GM18505 (cell line): ENCODE measurements at regions not wholly inside any gene's neighbourhood (a gene's known extent, or its start where the extent isn't known, plus 50 kb on each side); places are given as distances from the start of the nearest gene placed in this dataset.

Experiments
- ATAC-seq: cut with Tn5 transposase; IDR thresholded peaks from one replicate; pipeline ENCODE4 v1.9.1; 2021; ENCODE audit not compliant: unreplicated experiment
- POLR2A ChIP-seq: IDR thresholded peaks from 4 replicates; pipeline ENCODE4 v1.6.1; 2011; ENCODE audit warnings: borderline replicate concordance; ENCODE audit not compliant: insufficient read depth, insufficient read length; ENCODE audit errors: extremely low read depth

GRCh38 chr4:181319629-181320028, 923.6 kb upstream of the TENM3 start:
- no peak for ATAC-seq
- no peak for TF ChIP-seq POLR2A

- no peak for TF ChIP-seq POLR2A
- peak; percentile 81 for ATAC-seq
Measured at GRCh38 chr4:181323061-181323460, 920.1 kb upstream of the TENM3 start.

DNA sequence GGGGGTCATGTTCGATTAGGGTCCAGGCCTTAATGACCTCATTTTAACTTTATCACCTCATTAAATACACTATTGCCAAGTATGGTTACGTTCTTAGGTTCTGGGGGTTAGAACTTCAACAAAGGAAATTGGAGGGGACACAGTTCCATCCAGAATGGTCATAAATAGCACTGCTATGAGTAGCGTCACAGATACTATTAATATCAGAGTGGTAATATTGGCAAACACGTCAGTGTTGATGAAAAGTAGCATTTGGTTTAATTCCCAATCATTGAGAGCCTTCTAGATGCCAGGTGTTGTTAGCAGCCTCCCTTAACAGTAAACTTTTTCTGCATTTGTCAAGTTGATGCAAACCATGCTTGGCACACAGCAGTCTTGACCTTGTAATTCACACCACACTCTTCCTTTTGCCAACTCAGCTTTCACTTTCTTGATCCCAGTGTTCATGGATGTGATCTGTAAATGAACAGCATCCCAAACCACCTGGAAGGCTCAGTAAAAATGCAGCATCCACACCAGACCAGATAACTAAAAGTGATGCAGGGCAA, 912.5 kb upstream of the TENM3 start:
- TF ChIP-seq POLR2A = no peak
- ATAC-seq = no peak

DNA sequence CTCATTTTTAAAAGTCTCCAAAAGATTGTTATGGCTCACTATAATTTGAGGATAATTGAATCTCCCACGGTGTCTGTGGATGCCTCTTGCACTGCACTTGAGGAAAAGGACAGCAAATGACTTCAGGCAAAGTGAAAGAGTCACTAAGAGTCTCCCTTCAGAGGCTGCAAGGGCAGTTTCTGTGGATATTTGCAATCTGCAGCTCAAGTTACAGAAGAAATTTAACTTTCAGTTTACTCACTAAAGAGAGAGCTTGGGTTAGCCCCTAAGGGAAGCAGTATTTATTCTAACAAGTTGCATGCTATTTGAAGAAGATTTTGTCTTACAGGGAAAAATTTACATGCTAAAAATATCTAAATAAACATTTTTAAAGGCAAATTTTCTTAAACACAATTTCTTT, 912.0 kb upstream of the TENM3 start:
- no peak for TF ChIP-seq POLR2A
- no peak for ATAC-seq

- ATAC-seq = no peak
- no peak for TF ChIP-seq POLR2A
Measured at GRCh38 chr4:181345931-181346330, 897.3 kb upstream of the TENM3 start.

GRCh38 chr4:181350615-181351415, 892.4 kb upstream of the TENM3 start:
- ATAC-seq = no peak
- TF ChIP-seq POLR2A = no peak

GRCh38 chr4:181364504-181364903, 878.7 kb upstream of the TENM3 start:
- ATAC-seq = no peak
- TF ChIP-seq POLR2A = no peak

DNA sequence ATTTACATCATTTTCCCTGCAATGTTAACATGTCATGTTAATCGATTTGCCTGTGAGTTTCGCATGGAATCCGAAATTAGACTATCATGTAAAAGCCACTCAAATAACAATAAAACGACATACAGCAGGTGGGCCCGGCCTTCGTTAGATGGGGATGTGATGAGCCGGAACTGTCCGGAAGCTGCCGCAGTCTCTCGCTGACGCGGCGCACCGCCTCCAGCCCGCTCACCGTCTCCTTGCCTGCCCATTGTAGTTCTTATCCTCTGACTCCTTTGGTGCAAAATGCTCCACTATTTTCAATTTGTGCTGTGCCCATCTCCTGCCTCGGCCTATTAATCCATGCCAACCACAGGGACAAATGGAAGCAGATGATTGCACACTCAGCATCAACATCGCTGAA, 877.5 kb upstream of the TENM3 start:
- no peak for ATAC-seq
- no peak for TF ChIP-seq POLR2A

DNA sequence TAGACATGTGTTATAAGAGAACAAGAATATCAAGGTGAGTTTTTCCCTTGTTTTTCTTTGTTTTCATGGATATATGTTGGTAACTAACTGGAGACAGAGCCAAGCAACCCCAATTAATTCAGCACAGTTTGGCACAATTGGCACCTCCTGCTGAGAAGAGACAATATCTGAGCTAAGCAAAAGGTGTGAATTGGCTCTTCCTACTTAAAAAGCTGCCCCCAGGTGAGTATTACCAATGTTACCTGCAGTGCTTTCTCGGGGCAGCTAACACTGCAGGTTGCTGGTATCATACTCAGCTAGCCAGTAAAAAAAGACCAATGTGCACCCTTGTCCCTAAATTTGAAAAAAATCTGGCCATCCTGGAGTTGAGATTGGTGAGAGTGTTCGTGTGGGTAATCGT, 871.2 kb upstream of the TENM3 start:
- TF ChIP-seq POLR2A = no peak
- no peak for ATAC-seq

GRCh38 chr4:181376058-181376457, 867.1 kb upstream of the TENM3 start:
- no peak for TF ChIP-seq POLR2A
- ATAC-seq = no peak

GRCh38 chr4:181388061-181388460, 855.1 kb upstream of the TENM3 start:
- ATAC-seq = no peak

DNA sequence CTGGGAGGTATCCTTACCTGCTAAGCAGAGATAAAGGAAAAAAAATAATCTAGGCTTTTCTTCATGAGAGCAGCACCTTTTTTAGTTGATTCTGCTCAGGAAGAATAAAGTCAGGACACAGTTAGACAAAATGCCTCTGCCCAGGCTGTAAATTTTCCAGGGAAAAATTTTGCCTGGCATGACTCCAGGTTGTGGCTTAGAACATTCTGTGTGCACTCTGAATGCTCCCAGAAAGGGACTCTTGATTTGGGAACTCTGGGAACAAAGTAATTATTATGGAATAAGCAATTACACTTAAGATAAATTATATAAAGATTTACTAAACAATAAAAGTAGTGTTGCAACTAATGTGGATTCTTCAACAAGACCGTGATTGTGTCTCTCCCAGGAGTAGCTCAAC, 826.2 kb upstream of the TENM3 start:
- ATAC-seq = no peak
- TF ChIP-seq POLR2A = no peak

More at GRCh38 chr4:181388061-181388460, 855.1 kb upstream of the TENM3 start:
- TF ChIP-seq POLR2A = no peak

DNA sequence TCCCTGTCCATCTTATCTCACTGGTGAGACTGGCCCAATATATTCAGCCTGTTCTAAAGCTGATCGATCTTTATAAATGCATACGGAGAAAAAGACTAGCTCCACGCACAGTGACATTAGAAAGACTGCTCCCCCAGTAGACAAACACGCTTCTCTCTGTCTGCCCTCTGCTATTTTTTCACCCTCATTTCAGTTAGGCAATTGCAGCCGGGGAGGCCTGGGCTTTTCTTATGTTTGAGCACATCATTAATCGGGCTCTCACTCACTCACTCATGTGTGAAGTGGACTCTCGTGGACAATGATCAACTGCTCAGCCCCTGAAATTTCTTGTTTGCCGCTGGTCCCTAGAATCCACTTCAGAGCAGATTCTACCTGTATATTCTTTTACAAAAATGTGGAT, 824.7 kb upstream of the TENM3 start:
- no peak for ATAC-seq
- no peak for TF ChIP-seq POLR2A

DNA sequence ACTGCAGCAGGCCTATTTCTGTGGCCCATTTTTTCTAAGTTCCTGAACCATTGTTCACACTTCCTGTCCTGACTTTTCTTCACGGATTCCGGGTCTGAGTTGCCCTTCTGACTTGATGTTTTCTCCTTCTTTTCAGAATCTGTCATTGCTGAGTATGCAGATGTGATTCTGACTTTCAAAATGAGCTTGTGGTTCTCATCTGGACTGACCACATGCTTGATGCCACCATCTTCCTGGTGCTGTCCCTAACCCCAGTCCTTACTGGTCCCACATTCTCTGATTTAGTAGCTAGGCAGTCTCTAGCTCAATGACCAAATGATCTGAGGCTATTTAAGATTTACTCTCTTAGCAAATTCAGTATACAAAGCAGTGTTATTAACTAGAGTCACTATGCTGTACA, 822.3 kb upstream of the TENM3 start:
- no peak for TF ChIP-seq POLR2A
- ATAC-seq = no peak
